Activated CD8-positive, alpha-beta memory T cell treated with anti-CD3 and anti-CD28 coated beads, Interleukin-2, amount 10 ng/mL, durations not matched to agents 7 days and 5 days (primary cell): ENCODE measurements at regions not wholly inside any gene's neighbourhood (a gene's known extent, or its start where the extent isn't known, plus 50 kb on each side); places are given as distances from the start of the nearest gene placed in this dataset.

Experiments
- ATAC-seq: fragments of 150-1000 bp; cut with Tn5 transposase; one replicate; pipeline ENCODE4 v1.10.0; 2021; ENCODE audit warnings: moderate library complexity
- CTCF ChIA-PET: fragments of 350-600 bp; sonication (Branson Sonifier 250); formaldehyde crosslinking; loops from one replicate; lab custom pipeline; 2021; ENCODE audit warnings: antibody characterized with exemption; lab: Charles Lee
- DNase-seq: peaks from one replicate; pipeline ENCODE4 v3.0.0-alpha.2; 2020
- H3K27ac Mint-ChIP-seq: one replicate; pipeline ENCODE4 v1.8.0; 2021; ENCODE audit warnings: mild to moderate bottlenecking, mixed read lengths
- H3K27me3 Mint-ChIP-seq: one replicate; pipeline ENCODE4 v1.8.0; 2021; ENCODE audit warnings: mixed read lengths
- H3K36me3 Mint-ChIP-seq: one replicate; pipeline ENCODE4 v1.8.0; 2021; ENCODE audit warnings: mild to moderate bottlenecking, mixed read lengths
- H3K4me1 Mint-ChIP-seq: one replicate; pipeline ENCODE4 v1.8.0; 2021; ENCODE audit warnings: mixed read lengths
- H3K4me3 Mint-ChIP-seq: one replicate; pipeline ENCODE4 v1.8.0; 2021; ENCODE audit warnings: mild to moderate bottlenecking, moderate library complexity, mixed read lengths
- H3K9me3 Mint-ChIP-seq: one replicate; pipeline ENCODE4 v1.8.0; 2022; ENCODE audit warnings: low read depth, mixed read lengths

GRCh38 chr11:101334581-101334980 lies 205.0 kb upstream of the PGR start:
- DNase-seq (no peak), ATAC-seq (no peak)
- CTCF ChIA-PET: no interaction called here
- Mint-ChIP-seq H3K9me3 (peaks cover 10% of the 10 kb centered on the region), H3K27me3 (no peaks in the 10 kb centered on the region), H3K27ac (no peak overlapping the region), H3K4me1 (no peaks in the 10 kb centered on the region), H3K36me3 (no peaks in the 10 kb centered on the region), H3K4me3 (no peak overlapping the region)

- CTCF ChIA-PET: no interaction called here
- Mint-ChIP-seq H3K27me3 (no peaks in the 10 kb centered on the region), H3K9me3 (peaks cover 4% of the 10 kb centered on the region), H3K4me3 (no peak overlapping the region), H3K4me1 (no peaks in the 10 kb centered on the region), H3K36me3 (no peaks in the 10 kb centered on the region), H3K27ac (no peak overlapping the region)
- ATAC-seq (no peak), DNase-seq (no peak)
These were observed 201.8 kb upstream of the PGR start for GRCh38 chr11:101331411-101331810.

GRCh38 chr11:101327908-101328307 lies 198.3 kb upstream of the PGR start:
- no peak for ATAC-seq
- no peaks in the 10 kb centered on the region for H3K36me3 Mint-ChIP-seq
- CTCF ChIA-PET: no interaction called here
- H3K27ac Mint-ChIP-seq: no peak overlapping the region
- no peak overlapping the region for H3K4me3 Mint-ChIP-seq
- no peaks in the 10 kb centered on the region for H3K4me1 Mint-ChIP-seq
- no peaks in the 10 kb centered on the region for H3K27me3 Mint-ChIP-seq
- DNase-seq: no peak
- no peaks in the 10 kb centered on the region for H3K9me3 Mint-ChIP-seq

GRCh38 chr11:101326141-101326540 lies 196.5 kb upstream of the PGR start:
- Mint-ChIP-seq H3K27ac (no peak overlapping the region), H3K4me3 (no peak overlapping the region), H3K27me3 (no peaks in the 10 kb centered on the region), H3K9me3 (no peaks in the 10 kb centered on the region), H3K4me1 (no peaks in the 10 kb centered on the region), H3K36me3 (no peaks in the 10 kb centered on the region)
- DNase-seq: no peak
- CTCF ChIA-PET: no interaction called here
- ATAC-seq: no peak

- DNase-seq (no peak), ATAC-seq (no peak)
- H3K4me1 Mint-ChIP-seq: no peaks in the 10 kb centered on the region
- peaks cover 3% of the 10 kb centered on the region for H3K9me3 Mint-ChIP-seq
- H3K36me3 Mint-ChIP-seq: no peaks in the 10 kb centered on the region
- H3K27me3 Mint-ChIP-seq: no peaks in the 10 kb centered on the region
- no peak overlapping the region for H3K27ac Mint-ChIP-seq
- H3K4me3 Mint-ChIP-seq: no peak overlapping the region
- CTCF ChIA-PET: no interaction called here
These were observed 194.4 kb upstream of the PGR start for GRCh38 chr11:101323997-101324396.

GRCh38 chr11:101321222-101321621 lies 191.6 kb upstream of the PGR start:
- H3K27me3 Mint-ChIP-seq: no peaks in the 10 kb centered on the region
- H3K4me1 Mint-ChIP-seq: no peaks in the 10 kb centered on the region
- H3K9me3 Mint-ChIP-seq: peaks cover 3% of the 10 kb centered on the region
- H3K36me3 Mint-ChIP-seq: no peaks in the 10 kb centered on the region
- DNase-seq: no peak
- CTCF ChIA-PET: no interaction called here
- no peak overlapping the region for H3K4me3 Mint-ChIP-seq
- no peak for ATAC-seq
- H3K27ac Mint-ChIP-seq: no peak overlapping the region

GRCh38 chr11:101306721-101307120 lies 177.1 kb upstream of the PGR start:
- Mint-ChIP-seq H3K36me3 (no peaks in the 10 kb centered on the region), H3K4me1 (no peaks in the 10 kb centered on the region), H3K4me3 (no peak overlapping the region), H3K27me3 (no peaks in the 10 kb centered on the region), H3K27ac (no peak overlapping the region), H3K9me3 (peaks cover 6% of the 10 kb centered on the region)
- CTCF ChIA-PET: no interaction called here
- no peak for ATAC-seq
- DNase-seq: no peak

GRCh38 chr11:101305496-101305895 lies 175.9 kb upstream of the PGR start:
- no peak for ATAC-seq

GRCh38 chr11:101299210-101299609 lies 169.6 kb upstream of the PGR start:
- Mint-ChIP-seq H3K36me3 (no peaks in the 10 kb centered on the region), H3K27ac (no peak overlapping the region), H3K4me1 (no peaks in the 10 kb centered on the region), H3K27me3 (no peaks in the 10 kb centered on the region), H3K9me3 (peaks cover 6% of the 10 kb centered on the region), H3K4me3 (no peak overlapping the region)
- CTCF ChIA-PET: no interaction called here
- DNase-seq: no peak
- ATAC-seq: no peak

More at GRCh38 chr11:101305496-101305895, 175.9 kb upstream of the PGR start:
- Mint-ChIP-seq H3K4me3 (no peak overlapping the region), H3K9me3 (peaks cover 6% of the 10 kb centered on the region), H3K36me3 (no peaks in the 10 kb centered on the region), H3K27me3 (no peaks in the 10 kb centered on the region), H3K27ac (no peak overlapping the region), H3K4me1 (no peaks in the 10 kb centered on the region)
- CTCF ChIA-PET: interaction anchor here (0.7 kb wide), 2 partner anchors 485 to 1567 kb away, joined by 3 read pairs; no protein-coding TSS in a partner anchor
- DNase-seq: no peak

- CTCF ChIA-PET: no interaction called here
- Mint-ChIP-seq H3K27me3 (no peaks in the 10 kb centered on the region), H3K4me3 (no peak overlapping the region), H3K9me3 (peaks cover 6% of the 10 kb centered on the region), H3K36me3 (no peaks in the 10 kb centered on the region), H3K4me1 (no peaks in the 10 kb centered on the region), H3K27ac (no peak overlapping the region)
- ATAC-seq: no peak
- no peak for DNase-seq
These were observed 167.3 kb upstream of the PGR start for GRCh38 chr11:101296896-101297295.

GRCh38 chr11:101292661-101293240 lies 163.1 kb upstream of the PGR start:
- Mint-ChIP-seq H3K4me3 (no peak overlapping the region), H3K27me3 (no peaks in the 10 kb centered on the region), H3K27ac (no peak overlapping the region), H3K9me3 (peaks cover 4% of the 10 kb centered on the region), H3K36me3 (no peaks in the 10 kb centered on the region), H3K4me1 (no peaks in the 10 kb centered on the region)
- DNase-seq (no peak), ATAC-seq (no peak)
- CTCF ChIA-PET: no interaction called here

- ATAC-seq: no peak
- CTCF ChIA-PET: no interaction called here
These were observed 161.7 kb upstream of the PGR start for GRCh38 chr11:101291279-101291678.

GRCh38 chr11:101288392-101288791 lies 158.8 kb upstream of the PGR start:
- Mint-ChIP-seq H3K4me1 (no peaks in the 10 kb centered on the region), H3K4me3 (no peak overlapping the region), H3K9me3 (peaks cover 5% of the 10 kb centered on the region), H3K36me3 (no peaks in the 10 kb centered on the region), H3K27me3 (no peaks in the 10 kb centered on the region), H3K27ac (no peak overlapping the region)
- CTCF ChIA-PET: no interaction called here
- DNase-seq (no peak), ATAC-seq (no peak)

More at GRCh38 chr11:101291279-101291678, 161.7 kb upstream of the PGR start:
- Mint-ChIP-seq H3K9me3 (peaks cover 8% of the 10 kb centered on the region), H3K27ac (no peak overlapping the region), H3K27me3 (no peaks in the 10 kb centered on the region), H3K4me3 (no peak overlapping the region), H3K4me1 (no peaks in the 10 kb centered on the region), H3K36me3 (no peaks in the 10 kb centered on the region)
- DNase-seq: no peak

- ATAC-seq: no peak
- H3K27me3 Mint-ChIP-seq: no peaks in the 10 kb centered on the region
- no peak overlapping the region for H3K27ac Mint-ChIP-seq
- no peaks in the 10 kb centered on the region for H3K4me1 Mint-ChIP-seq
- no peak for DNase-seq
- CTCF ChIA-PET: no interaction called here
- no peak overlapping the region for H3K4me3 Mint-ChIP-seq
- H3K9me3 Mint-ChIP-seq: peaks cover 6% of the 10 kb centered on the region
- no peaks in the 10 kb centered on the region for H3K36me3 Mint-ChIP-seq
These were observed 150.1 kb upstream of the PGR start for GRCh38 chr11:101279728-101280127.

- Mint-ChIP-seq H3K4me1 (no peaks in the 10 kb centered on the region), H3K9me3 (peaks cover 4% of the 10 kb centered on the region), H3K27ac (no peak overlapping the region), H3K4me3 (no peak overlapping the region), H3K36me3 (no peaks in the 10 kb centered on the region), H3K27me3 (no peaks in the 10 kb centered on the region)
- ATAC-seq: no peak
- CTCF ChIA-PET: interaction anchor here (0.6 kb wide), 1 partner anchor 50 kb away, joined by 3 read pairs; no protein-coding TSS in a partner anchor
- no peak for DNase-seq
These were observed 148.7 kb upstream of the PGR start for GRCh38 chr11:101278286-101278685.
